NCI-H2196 (cell line): ENCODE measurements at regions not wholly inside any gene's neighbourhood (a gene's known extent, or its start where the extent isn't known, plus 50 kb on each side); places are given as distances from the start of the nearest gene placed in this dataset.

Experiments used
- DNase-seq: peaks from one replicate; lab custom pipeline; 2025; ENCODE audit not compliant: unreplicated experiment; lab: John Stamatoyannopoulos, UW

GRCh38 chr3:182244222-182244971 is 532.7 kb downstream of the SOX2 start:
- no peak for DNase-seq

- DNase-seq, result no peak
Measured at GRCh38 chr3:182245059-182245458, 533.3 kb downstream of the SOX2 start.

GRCh38 chr3:182246870-182247269 is 535.1 kb downstream of the SOX2 start:
- DNase-seq, result no peak

DNA sequence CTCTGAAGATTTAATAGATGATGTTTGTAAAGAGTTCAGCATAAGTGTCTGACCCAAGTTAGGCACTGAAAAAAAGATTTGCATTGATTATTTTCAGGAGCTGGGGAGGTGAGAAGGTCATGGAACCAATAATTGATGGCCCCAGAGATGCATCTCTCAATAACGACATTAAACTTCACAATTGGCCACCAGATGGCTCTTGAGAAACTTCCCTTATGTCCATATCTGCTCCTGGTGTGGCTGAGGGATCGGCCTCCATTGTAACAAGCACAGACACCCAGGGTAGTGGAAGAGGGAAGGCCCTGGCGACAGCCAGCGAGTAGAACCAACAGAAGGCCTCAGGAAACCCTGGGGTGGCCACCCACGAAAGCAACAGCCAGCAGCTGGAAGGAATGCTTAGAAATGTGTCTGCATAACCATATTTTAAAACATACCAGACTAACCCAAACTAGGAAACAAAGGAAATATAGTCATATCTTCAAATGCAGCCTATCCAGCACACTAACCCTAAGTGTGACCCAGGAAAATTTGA is 536.7 kb downstream of the SOX2 start:
- DNase-seq, result no peak

- no peak for DNase-seq
Measured at GRCh38 chr3:182252802-182253201, 540.5 kb upstream of the ATP11B start.

DNA sequence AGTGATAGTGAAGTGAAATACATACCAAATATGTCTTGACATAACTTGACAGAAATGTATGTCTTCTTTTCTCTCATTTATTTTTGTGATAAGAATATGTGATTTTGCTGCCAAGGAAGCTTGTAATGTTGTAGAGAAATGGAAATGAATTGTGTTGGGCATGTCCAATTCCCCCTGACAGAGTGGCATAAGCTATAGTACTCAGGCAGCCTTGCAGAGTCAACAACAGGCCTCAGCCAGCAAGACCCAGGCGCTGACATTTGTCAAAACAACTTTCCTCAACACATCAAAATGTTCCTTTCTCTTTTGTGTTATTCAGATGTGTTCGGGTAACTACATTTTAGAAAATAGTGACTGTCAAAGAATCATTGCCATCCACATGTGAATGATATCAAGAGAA is 538.1 kb upstream of the ATP11B start:
- DNase-seq, result no peak

GRCh38 chr3:182257361-182257760 is 535.9 kb upstream of the ATP11B start:
- DNase-seq, result no peak

GRCh38 chr3:182258538-182259177 is 534.6 kb upstream of the ATP11B start:
- DNase-seq, result peak; percentile 77

GRCh38 chr3:182259579-182259978 is 533.7 kb upstream of the ATP11B start:
- peak; percentile 69 for DNase-seq

DNA sequence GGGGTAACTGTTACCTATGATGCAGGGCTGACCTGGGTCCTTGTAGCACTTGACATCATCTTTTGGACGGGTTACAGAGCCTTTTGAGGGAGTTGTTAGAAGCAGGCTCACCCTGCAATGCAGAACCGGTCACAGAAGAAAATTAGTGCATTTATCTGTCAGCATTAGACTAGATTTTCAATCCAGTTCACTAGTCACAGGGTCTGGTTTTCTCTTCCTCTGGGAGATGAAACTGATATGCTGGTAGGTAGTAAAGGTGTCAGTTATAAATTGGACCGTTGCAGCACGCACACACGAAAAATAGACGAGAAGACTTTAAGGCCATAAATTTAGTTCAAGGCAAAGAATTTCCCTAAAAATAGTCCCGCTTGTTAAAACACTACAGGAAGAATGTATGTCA is 532.3 kb upstream of the ATP11B start:
- DNase-seq, result peak; percentile 71

- no peak for DNase-seq
Measured at GRCh38 chr3:182268711-182269110, 524.6 kb upstream of the ATP11B start.

DNA sequence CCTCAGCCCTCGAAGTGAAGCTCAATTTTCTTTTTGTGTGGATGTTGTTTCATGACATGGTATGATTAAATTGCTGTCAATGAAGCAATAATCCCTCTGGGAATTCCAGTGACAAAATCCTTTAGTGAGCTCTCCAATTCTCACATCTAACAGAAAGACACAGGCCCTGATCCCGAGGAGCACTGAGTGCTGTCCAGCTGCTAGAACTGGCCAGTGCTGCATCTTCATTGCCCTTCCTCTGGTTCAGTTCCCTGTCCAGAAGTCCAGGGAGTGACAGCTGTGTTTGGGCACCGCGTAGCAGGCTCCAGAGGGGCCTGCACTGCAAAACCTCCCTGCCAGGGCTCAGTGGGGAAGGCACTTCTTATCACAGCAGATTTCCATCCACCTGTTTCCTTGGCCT is 516.8 kb upstream of the ATP11B start:
- DNase-seq, result no peak

DNA sequence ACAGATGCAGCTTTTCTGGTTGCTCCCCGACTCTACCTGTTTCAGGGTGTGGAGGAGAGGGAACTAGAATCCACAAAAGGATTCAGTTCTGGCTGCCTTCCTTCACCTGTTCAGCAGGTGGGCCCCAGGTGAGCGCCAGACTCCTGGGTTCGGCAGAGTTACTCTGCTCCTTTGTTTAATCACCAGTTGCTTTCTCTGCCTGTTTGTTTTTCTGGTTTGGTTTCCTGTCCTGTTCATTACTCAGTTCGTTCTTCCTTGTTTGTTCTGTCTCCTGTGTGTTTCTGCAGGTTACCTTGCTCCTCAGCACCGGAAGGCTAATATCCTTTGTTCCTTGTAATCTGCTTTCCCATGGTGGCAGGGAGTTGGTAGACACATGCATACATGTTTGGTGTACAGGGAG is 508.5 kb upstream of the ATP11B start:
- DNase-seq, result peak; percentile 83

GRCh38 chr3:182292591-182292990 is 500.7 kb upstream of the ATP11B start:
- no peak for DNase-seq

- no peak for DNase-seq
Measured at GRCh38 chr3:182294256-182294655, 499.0 kb upstream of the ATP11B start.

DNA sequence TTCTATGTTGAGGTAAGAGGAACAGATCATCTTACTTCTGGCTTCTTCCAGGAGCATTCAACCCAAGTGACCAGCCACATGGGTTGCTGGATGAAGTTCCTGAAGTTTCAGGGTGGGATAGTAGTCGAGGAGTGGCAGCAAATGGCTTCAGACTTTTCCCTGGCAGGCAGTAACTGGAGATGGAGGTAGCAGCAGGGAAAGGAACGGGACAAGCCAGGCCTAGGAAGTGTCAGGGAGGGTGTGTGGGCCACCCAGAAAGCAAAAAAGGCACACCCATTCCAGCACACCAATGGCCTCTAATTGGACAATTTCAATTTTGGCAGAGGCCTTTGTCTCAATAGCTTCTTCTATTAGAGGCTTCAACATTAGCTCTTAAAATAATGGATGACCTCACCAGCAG is 498.6 kb upstream of the ATP11B start:
- no peak for DNase-seq

DNA sequence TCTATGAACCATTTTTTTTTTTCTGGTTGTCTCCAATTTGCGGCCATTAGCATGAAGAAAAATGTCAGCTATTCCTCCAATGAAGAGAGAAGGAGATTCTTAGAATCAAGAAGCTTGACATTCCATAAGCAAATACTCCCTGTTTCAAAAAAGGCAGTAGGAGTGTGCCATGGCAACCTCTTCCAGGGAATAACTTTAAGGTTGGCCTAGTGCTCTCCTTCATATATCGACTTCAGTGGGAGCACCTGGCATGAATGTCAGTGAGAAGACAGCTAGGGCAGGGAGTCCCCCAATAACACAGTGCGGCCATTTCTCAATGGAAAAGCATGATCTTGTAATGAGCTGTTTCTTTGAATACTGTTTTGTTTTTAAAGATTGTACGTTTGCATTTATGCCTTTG is 493.0 kb upstream of the ATP11B start:
- no peak for DNase-seq

- DNase-seq, result peak; percentile 27
Measured at GRCh38 chr3:182303169-182303568, 490.1 kb upstream of the ATP11B start.

DNA sequence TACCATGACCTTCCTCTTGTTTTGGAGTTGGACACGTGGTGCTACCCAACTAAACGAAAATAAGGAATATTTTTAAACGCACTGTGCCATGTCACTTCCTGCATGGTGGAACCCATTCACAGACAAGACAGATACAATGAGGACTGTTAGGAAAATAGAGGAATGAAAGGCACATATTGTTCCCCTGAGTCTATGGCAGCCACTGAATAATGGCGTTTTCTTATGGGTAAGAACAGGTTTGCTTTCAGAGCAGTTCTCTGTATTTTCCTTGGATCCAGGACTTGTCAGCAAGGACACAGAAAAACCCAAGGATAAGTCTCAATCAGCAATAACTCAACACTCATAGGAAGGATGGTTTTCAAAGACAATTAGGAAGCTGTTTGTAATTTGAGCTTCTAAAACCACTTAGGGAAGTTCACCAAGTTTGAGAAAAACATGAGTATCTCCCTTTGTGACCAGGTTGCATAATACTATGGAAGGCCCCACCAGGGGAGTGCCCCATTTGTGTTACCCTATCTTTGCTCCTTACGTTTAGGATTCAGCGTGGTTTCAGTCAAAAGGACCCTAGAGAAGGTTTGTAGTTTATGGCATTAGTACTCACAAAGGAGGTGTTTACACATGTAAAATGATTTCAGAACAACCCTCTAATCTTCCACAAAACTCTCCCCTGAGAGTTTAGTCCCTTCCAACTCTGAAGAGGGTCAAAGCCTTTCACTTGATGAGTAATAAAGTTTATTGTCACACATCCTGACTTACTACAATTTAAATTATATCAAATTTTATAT is 487.2 kb upstream of the ATP11B start:
- DNase-seq, result no peak

- no peak for DNase-seq
Measured at GRCh38 chr3:182308328-182308727, 485.0 kb upstream of the ATP11B start.

DNA sequence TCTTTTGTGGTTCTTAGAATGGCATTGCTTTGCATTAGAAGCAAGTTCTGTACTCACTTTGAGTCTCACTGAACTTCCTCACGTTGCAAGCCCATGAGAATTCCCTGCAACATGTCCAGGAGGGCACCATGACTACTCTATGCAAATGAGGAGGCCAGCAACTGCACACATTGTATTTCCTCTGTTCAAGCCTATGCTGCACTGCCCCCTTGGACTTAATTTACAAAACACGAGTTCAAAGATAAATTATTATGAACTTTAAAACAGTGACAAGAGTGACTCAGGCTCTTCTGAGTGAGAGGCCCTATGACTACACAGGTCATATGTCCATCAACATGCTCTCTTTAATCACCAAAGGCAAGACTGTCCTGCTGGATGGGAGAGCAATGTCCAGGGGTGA is 484.2 kb upstream of the ATP11B start:
- no peak for DNase-seq

DNA sequence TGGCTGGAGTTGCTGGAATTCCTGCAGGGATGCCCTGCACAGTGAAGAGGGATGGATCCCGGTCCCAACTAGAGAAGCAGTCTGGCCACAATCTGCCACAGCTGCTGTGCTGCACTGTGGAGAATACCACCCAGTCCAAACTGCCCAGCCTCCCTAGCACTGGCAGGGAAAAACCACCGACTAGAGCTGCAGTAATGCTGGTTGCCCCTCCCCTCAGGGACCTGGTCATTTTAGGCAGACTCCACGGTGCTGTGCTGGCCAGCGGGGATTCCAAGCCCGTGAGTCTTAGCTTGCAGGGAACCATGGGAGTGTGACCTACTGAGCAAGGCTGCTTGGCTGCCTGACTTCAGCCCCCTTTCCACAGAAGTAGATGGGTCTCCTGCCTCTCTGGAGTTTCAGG is 478.0 kb upstream of the ATP11B start:
- DNase-seq, result no peak
